Smooth muscle cell (in vitro differentiated cells): ENCODE measurements at regions not wholly inside any gene's neighbourhood (a gene's known extent, or its start where the extent isn't known, plus 50 kb on each side); places are given as distances from the start of the nearest gene placed in this dataset.

ENCODE experiments used
- DNase-seq: peaks from one replicate; lab custom pipeline; 2025; ENCODE audit not compliant: unreplicated experiment; lab: John Stamatoyannopoulos, UW
- H2AFZ ChIP-seq: fragments of 200-600 bp; sonication (generic); 2 replicates; pipeline ENCODE4 v1.6.0; 2016; ENCODE audit warnings: antibody characterized with exemption, low read depth, mild to moderate bottlenecking
- H3F3A ChIP-seq: fragments of 200-600 bp; sonication (generic); 2 replicates; pipeline ENCODE4 v1.6.0; 2017; ENCODE audit warnings: antibody characterized with exemption, low read depth
- H3K27ac ChIP-seq: fragments of 200-600 bp; sonication (generic); 2 replicates; pipeline ENCODE4 v1.5.1; 2016; ENCODE audit warnings: low read depth, mild to moderate bottlenecking
- H3K27me3 ChIP-seq: fragments of 200-600 bp; sonication (generic); 2 replicates; pipeline ENCODE4 v1.6.1; 2016; ENCODE audit warnings: low read depth, mild to moderate bottlenecking
- H3K36me3 ChIP-seq: fragments of 200-600 bp; sonication (generic); 2 replicates; pipeline ENCODE4 v1.5.1; 2016; ENCODE audit warnings: low read depth
- H3K4me1 ChIP-seq: fragments of 200-600 bp; sonication (generic); 2 replicates; pipeline ENCODE4 v1.5.1; 2016; ENCODE audit warnings: low read depth
- H3K4me2 ChIP-seq: fragments of 200-600 bp; sonication (generic); 2 replicates; pipeline ENCODE4 v1.6.0; 2016; ENCODE audit warnings: mild to moderate bottlenecking
- H3K4me3 ChIP-seq: fragments of 200-600 bp; sonication (generic); 2 replicates; pipeline ENCODE4 v1.5.1; 2016; ENCODE audit warnings: mild to moderate bottlenecking
- H3K79me2 ChIP-seq: fragments of 200-600 bp; sonication (generic); 2 replicates; pipeline ENCODE4 v1.6.0; 2016; ENCODE audit warnings: low read depth, mild to moderate bottlenecking
- H3K9ac ChIP-seq: fragments of 200-600 bp; sonication (generic); 2 replicates; pipeline ENCODE4 v1.6.0; 2016; ENCODE audit warnings: low read depth
- H3K9me3 ChIP-seq: fragments of 200-600 bp; sonication (generic); replicated peaks from 2 replicates; pipeline ENCODE4 v1.5.1; 2016; ENCODE audit warnings: low read depth
- H4K20me1 ChIP-seq: fragments of 200-600 bp; sonication (generic); 2 replicates; pipeline ENCODE4 v1.6.0; 2016; ENCODE audit warnings: low read depth
- CTCF ChIP-seq: fragments of 200-600 bp; sonication (generic); IDR thresholded peaks from 2 replicates; pipeline ENCODE4 v1.5.1; 2017; ENCODE audit warnings: borderline replicate concordance, mild to moderate bottlenecking, antibody characterized with exemption; ENCODE audit not compliant: insufficient read depth, poor library complexity, severe bottlenecking
- WGBS: methylation state at CpG from one replicate; pipeline ENCODE4 v1.1.7; 2016; ENCODE audit warnings: low lambda C conversion rate; 5-methylcytosine and 5-hydroxymethylcytosine counted together

DNA sequence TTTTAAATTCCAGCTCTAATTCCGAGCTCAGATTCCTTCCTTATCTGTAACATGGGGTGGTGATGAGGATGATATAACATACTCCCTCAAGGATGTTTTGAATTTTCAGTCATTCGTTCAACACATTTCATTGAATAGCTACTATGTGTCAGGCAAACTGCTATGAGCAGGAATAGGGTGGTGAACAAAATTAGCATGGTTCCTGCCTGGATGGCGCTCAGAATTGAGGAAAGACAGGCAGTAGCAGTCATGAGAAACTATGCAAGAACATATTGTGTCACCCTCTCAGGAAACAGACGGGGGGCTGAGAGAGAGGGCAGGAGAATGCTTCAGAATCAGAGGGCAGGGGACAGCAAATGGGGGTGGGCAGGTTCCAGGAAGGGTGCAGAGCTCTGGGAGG lies 265.2 kb downstream of the NSG2 start:
- peaks cover 8% of the 10 kb centered on the region for H3K4me1 ChIP-seq
- no peak overlapping the region for H3K9ac ChIP-seq
- no peaks in the 10 kb centered on the region for H4K20me1 ChIP-seq
- H3K79me2 ChIP-seq, result no peaks in the 10 kb centered on the region
- no peak overlapping the region for H2AFZ ChIP-seq
- 81% methylated on average over 4 of the region's 4 CpGs for WGBS
- H3F3A ChIP-seq, result no peaks in the 10 kb centered on the region
- TF ChIP-seq CTCF, result no peak
- H3K4me2 ChIP-seq, result no peak overlapping the region
- no peak overlapping the region for H3K27ac ChIP-seq
- no peaks in the 10 kb centered on the region for H3K27me3 ChIP-seq
- no peaks in the 10 kb centered on the region for H3K36me3 ChIP-seq
- H3K9me3 ChIP-seq, result no peaks in the 10 kb centered on the region
- no peak overlapping the region for H3K4me3 ChIP-seq
- no peak for DNase-seq

- Histone ChIP-seq H3K79me2 (no peaks in the 10 kb centered on the region), H3F3A (no peaks in the 10 kb centered on the region), H3K9ac (no peak overlapping the region), H3K4me3 (no peak overlapping the region), H3K36me3 (no peaks in the 10 kb centered on the region), H3K4me2 (peak overlapping the region; percentile 95), H4K20me1 (no peaks in the 10 kb centered on the region), H2AFZ (no peak overlapping the region), H3K9me3 (no peaks in the 10 kb centered on the region), H3K27ac (no peak overlapping the region), H3K27me3 (no peaks in the 10 kb centered on the region), H3K4me1 (peaks cover 8% of the 10 kb centered on the region)
- WGBS, result 86% methylated on average over 11 of the region's 17 CpGs
- no peak for DNase-seq
- no peak for TF ChIP-seq CTCF
Observed at GRCh38 chr5:174311121-174311520, 265.6 kb downstream of the NSG2 start.

GRCh38 chr5:174311531-174312269 lies 266.2 kb downstream of the NSG2 start:
- Histone ChIP-seq H3K4me2 (peak overlapping the region; percentile 95), H4K20me1 (no peaks in the 10 kb centered on the region), H3K27me3 (no peaks in the 10 kb centered on the region), H3K9ac (no peak overlapping the region), H3K4me3 (peak overlapping the region; percentile 63), H2AFZ (peak overlapping the region; percentile 79), H3K36me3 (no peaks in the 10 kb centered on the region), H3K27ac (no peak overlapping the region), H3K9me3 (no peaks in the 10 kb centered on the region), H3F3A (no peaks in the 10 kb centered on the region), H3K4me1 (peaks cover 6% of the 10 kb centered on the region), H3K79me2 (no peaks in the 10 kb centered on the region)
- DNase-seq, result peak; percentile 57
- WGBS, result 10% methylated on average over 41 of the region's 58 CpGs
- TF ChIP-seq CTCF, result peak; percentile 99

DNA sequence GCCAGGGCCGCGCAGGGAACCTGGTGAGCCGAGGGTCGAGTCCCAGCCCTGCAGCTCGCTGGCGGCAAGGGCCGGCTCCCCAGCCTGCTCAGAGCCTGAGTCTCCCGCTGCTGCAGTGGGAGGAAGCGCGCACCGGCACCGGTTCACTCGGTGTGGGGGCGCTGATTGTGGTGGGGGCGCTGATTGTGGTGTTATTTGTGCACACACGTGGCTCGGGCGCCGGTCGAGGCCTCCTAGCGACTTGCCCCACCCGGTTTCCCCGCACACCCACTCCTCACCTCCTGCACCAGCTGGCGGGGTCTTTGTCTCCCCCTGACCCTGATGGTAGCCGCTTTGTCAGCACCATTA lies 266.7 kb downstream of the NSG2 start:
- no peak for TF ChIP-seq CTCF
- Histone ChIP-seq H3F3A (no peaks in the 10 kb centered on the region), H3K27me3 (no peaks in the 10 kb centered on the region), H3K4me3 (peak overlapping the region; percentile 63), H3K27ac (no peak overlapping the region), H3K4me2 (peak overlapping the region; percentile 95), H3K9ac (no peak overlapping the region), H2AFZ (peak overlapping the region; percentile 79), H4K20me1 (no peaks in the 10 kb centered on the region), H3K4me1 (peaks cover 3% of the 10 kb centered on the region), H3K9me3 (no peaks in the 10 kb centered on the region), H3K36me3 (no peaks in the 10 kb centered on the region), H3K79me2 (no peaks in the 10 kb centered on the region)
- 45% methylated on average over 20 of the region's 25 CpGs for WGBS
- DNase-seq, result no peak
